ENCODE measurements at regions not wholly inside any gene's neighbourhood (a gene's known extent, or its start where the extent isn't known, plus 50 kb on each side); places are given as distances from the start of the nearest gene placed in this dataset.
"Not testable (repeated sequence)": the region's sequence is repeated elsewhere in the genome, so short reads cannot be mapped to it uniquely, and the experiment has no call there.

DNA sequence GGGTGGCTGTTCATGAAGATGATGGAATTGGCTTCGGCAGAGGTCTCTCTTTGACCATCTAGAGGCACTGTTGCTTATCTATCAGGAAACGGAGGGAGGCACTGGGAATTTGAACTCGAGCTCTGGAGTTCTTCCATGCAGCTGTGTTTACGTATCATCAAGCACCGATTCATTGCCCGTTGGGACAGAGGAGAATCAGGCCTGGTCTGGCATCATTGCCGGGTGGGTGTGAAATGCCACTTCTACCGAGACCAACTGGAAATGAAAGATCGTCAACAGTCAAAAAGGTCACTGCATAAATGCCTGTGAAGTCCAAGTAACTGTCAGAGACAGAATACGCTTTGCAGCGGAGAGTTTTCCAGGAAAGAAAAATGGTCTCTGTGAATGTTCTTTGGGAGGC lies 166.9 kb downstream of the ASMT start:
- ATAC-seq (no peak), DNase-seq (no peak)
- peaks cover 2 to 49% (median 31%) of the 10 kb centered on the region in 3 donors for H3K36me3 Mint-ChIP-seq
- POLR2A ChIA-PET: no interaction called here
- H3K27me3 Mint-ChIP-seq: peaks cover 0 to 15% (median 0%) of the 10 kb centered on the region in 5 donors
- peaks cover 11 to 39% (median 19%) of the 10 kb centered on the region in 9 donors for H3K9me3 Mint-ChIP-seq
- H3K27ac Mint-ChIP-seq: no peak overlapping the region
- no peaks in the 10 kb centered on the region for H3K4me1 Mint-ChIP-seq
- H3K4me3 Mint-ChIP-seq: no peak overlapping the region

DNA sequence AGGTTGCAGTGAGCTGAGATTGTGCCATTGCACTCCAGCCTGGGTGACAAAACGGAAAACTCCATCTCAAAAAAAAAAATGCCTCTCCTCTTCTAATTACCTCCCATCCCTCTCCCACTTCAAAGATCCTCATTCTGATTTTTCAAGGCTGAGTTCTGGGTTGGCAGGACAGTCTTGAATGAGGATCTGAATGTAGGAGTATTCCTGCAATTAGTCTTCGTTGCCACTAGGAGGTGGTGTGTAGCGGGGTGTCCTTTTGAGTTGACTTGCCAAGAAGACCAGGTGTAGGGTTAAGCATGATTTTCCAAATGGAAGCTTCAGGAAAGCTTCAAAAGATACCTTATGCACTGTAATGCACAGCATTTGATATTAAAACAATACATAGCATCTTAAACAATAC lies 169.9 kb downstream of the ASMT start:
- no peaks in the 10 kb centered on the region for H3K4me1 Mint-ChIP-seq

GRCh38 chrX:1788300-1788911 lies 173.5 kb downstream of the ASMT start:
- H3K4me1 Mint-ChIP-seq: no peaks in the 10 kb centered on the region
- H3K4me3 Mint-ChIP-seq: no peak overlapping the region
- POLR2A ChIA-PET: no interaction called here
- DNase-seq (no peak), ATAC-seq (no peak)
- H3K9me3 Mint-ChIP-seq: peaks cover 10 to 36% (median 18%) of the 10 kb centered on the region in 9 donors
- H3K27ac Mint-ChIP-seq: peak overlapping the region in 1 of 10 donors; percentile 44
- peaks cover 0 to 8% (median 2%) of the 10 kb centered on the region in 5 donors for H3K27me3 Mint-ChIP-seq
- H3K36me3 Mint-ChIP-seq: peaks cover 2 to 27% (median 21%) of the 10 kb centered on the region in 3 donors

More for the DNA sequence above, 169.9 kb downstream of the ASMT start:
- DNase-seq (no peak), ATAC-seq (no peak)
- POLR2A ChIA-PET: no interaction called here
- H3K36me3 Mint-ChIP-seq: peaks cover 2 to 37% (median 31%) of the 10 kb centered on the region in 3 donors
- H3K27me3 Mint-ChIP-seq: peaks cover 0 to 15% (median 0%) of the 10 kb centered on the region in 5 donors
- peaks cover 11 to 40% (median 21%) of the 10 kb centered on the region in 9 donors for H3K9me3 Mint-ChIP-seq
- H3K27ac Mint-ChIP-seq: no peak overlapping the region
- H3K4me3 Mint-ChIP-seq: no peak overlapping the region

- no peaks in the 10 kb centered on the region for H3K9me3 Mint-ChIP-seq
Observed at GRCh38 chrX:1792636-1793035, 177.8 kb downstream of the ASMT start.

DNA sequence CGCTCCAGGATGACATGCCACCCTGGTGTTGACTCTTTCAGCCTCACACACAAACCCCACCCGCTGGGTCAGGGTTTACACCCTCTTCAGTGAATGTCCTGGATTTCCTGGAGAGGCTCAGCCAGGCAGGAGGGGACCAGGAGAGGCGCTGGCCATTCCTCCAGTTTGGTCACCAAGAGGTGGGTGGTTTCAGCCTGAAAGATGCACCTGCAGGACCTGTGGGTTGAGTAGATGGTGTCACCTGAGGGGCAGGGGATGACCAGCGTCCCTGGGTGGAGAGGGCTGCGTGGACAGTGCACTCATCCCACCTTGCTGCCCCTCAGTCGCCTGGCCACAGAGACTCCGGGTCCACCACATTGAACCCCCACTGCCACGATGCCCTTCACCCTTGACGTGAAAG lies 179.7 kb downstream of the ASMT start:
- DNase-seq (no peak), ATAC-seq (no peak)
- H3K36me3 Mint-ChIP-seq: no peaks in the 10 kb centered on the region
- POLR2A ChIA-PET: no interaction called here
- H3K27ac Mint-ChIP-seq: no peak overlapping the region
- H3K4me3 Mint-ChIP-seq: no peak overlapping the region
- peaks cover 0 to 2% (median 0%) of the 10 kb centered on the region in 5 donors for H3K27me3 Mint-ChIP-seq
- peaks cover 0 to 2% (median 0%) of the 10 kb centered on the region in 9 donors for H3K9me3 Mint-ChIP-seq
- H3K4me1 Mint-ChIP-seq: no peaks in the 10 kb centered on the region

More at GRCh38 chrX:1792636-1793035, 177.8 kb downstream of the ASMT start:
- DNase-seq (no peak), ATAC-seq (no peak)
- no peaks in the 10 kb centered on the region for H3K4me1 Mint-ChIP-seq
- no peaks in the 10 kb centered on the region for H3K36me3 Mint-ChIP-seq
- peaks cover 0 to 2% (median 0%) of the 10 kb centered on the region in 5 donors for H3K27me3 Mint-ChIP-seq
- POLR2A ChIA-PET: no interaction called here
- no peak overlapping the region for H3K27ac Mint-ChIP-seq
- H3K4me3 Mint-ChIP-seq: no peak overlapping the region

DNA sequence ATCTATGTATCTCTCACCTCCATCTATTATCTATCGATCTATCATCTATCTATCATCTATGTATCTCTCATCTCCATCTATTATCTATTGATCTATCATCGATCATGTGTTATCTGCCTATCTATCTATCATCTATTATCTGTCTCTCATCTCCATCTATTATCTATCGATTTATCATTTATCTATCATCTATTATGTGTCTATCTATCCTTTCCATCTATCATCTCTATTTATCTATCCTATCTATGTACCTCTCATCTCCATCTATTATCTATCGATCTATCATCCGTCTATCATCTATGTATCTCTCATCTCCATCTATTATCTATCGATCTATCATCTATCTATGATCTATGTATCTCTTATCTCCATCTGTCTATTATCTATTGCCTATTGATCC lies 188.1 kb downstream of the ASMT start:
- ATAC-seq (no peak), DNase-seq (no peak)
- H3K36me3 Mint-ChIP-seq: no peaks in the 10 kb centered on the region
- peaks cover 0 to 1% (median 0%) of the 10 kb centered on the region in 9 donors for H3K9me3 Mint-ChIP-seq
- H3K27me3 Mint-ChIP-seq: peaks cover 0 to 9% (median 4%) of the 10 kb centered on the region in 5 donors
- H3K27ac Mint-ChIP-seq: no peak overlapping the region
- H3K4me3 Mint-ChIP-seq: no peak overlapping the region
- H3K4me1 Mint-ChIP-seq: no peaks in the 10 kb centered on the region
- POLR2A ChIA-PET: no interaction called here

- peaks cover 0 to 9% (median 4%) of the 10 kb centered on the region in 5 donors for H3K27me3 Mint-ChIP-seq
- no peak for DNase-seq
- POLR2A ChIA-PET: no interaction called here
- ATAC-seq: no peak
- H3K9me3 Mint-ChIP-seq: no peaks in the 10 kb centered on the region
- no peak overlapping the region for H3K27ac Mint-ChIP-seq
- H3K36me3 Mint-ChIP-seq: no peaks in the 10 kb centered on the region
- no peak overlapping the region for H3K4me3 Mint-ChIP-seq
- H3K4me1 Mint-ChIP-seq: no peaks in the 10 kb centered on the region
Observed at GRCh38 chrX:1803741-1804140, 188.9 kb downstream of the ASMT start.

DNA sequence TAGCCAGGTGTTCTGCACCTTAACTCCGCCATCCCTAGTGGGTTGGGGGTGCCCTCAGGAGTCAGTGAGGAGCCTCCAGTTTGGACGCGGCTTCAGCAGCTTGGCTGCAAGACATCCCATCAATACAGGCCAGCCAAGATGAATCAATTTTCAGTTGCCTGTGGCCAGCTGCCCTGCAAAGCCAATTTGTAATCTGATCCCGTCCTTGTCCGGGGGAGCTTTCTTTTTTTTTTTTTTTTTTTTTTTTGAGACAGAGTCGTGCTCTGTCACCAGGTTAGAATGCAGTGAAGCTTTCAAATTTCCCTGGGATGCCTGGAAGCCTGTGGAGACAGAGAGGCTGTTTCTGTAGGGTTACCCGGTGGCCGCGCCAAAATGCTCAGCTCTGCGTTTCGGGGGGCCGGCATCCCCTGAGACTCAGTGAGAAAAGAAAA lies 192.5 kb downstream of the ASMT start:
- peak overlapping the region in 1 of 10 donors; percentile 31 for H3K27ac Mint-ChIP-seq
- ATAC-seq (no peak), DNase-seq (no peak)
- no peak overlapping the region for H3K4me3 Mint-ChIP-seq
- peaks cover 0 to 7% (median 4%) of the 10 kb centered on the region in 9 donors for H3K9me3 Mint-ChIP-seq
- peaks cover 0 to 24% (median 8%) of the 10 kb centered on the region in 5 donors for H3K27me3 Mint-ChIP-seq
- no peaks in the 10 kb centered on the region for H3K4me1 Mint-ChIP-seq
- POLR2A ChIA-PET: no interaction called here
- peaks cover 0 to 4% (median 4%) of the 10 kb centered on the region in 3 donors for H3K36me3 Mint-ChIP-seq

DNA sequence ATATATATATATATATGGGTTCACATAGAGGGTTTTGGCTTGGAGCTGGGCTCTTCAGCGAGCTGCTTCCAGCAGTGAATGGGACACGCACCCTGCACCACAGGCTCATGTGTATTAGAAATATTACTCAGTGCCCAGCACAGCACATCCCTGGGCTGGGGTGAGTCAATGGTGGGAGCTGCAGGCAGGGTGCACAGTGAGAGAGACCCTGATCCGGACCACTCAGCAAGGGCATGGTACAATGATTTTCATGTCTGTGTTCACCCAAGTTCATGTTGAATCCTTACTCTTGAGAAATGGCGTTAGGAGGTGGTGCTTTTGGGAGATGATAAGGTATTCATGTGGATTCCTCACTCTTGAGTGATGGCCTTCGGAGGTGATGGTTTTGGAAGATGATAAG lies 194.7 kb downstream of the ASMT start:
- ATAC-seq: no peak
- DNase-seq: no peak
- POLR2A ChIA-PET: no interaction called here
- Mint-ChIP-seq H3K36me3 (peaks cover 0 to 4% (median 4%) of the 10 kb centered on the region in 3 donors), H3K4me1 (peaks cover 0 to 3% (median 0%) of the 10 kb centered on the region in 4 donors), H3K9me3 (peaks cover 0 to 7% (median 4%) of the 10 kb centered on the region in 9 donors), H3K27me3 (peaks cover 0 to 27% (median 8%) of the 10 kb centered on the region in 5 donors), H3K27ac (no peak overlapping the region), H3K4me3 (no peak overlapping the region)

- Mint-ChIP-seq H3K36me3 (peaks cover 0 to 4% (median 4%) of the 10 kb centered on the region in 3 donors), H3K4me3 (peak overlapping the region in 3 of 10 donors; percentile 6 to 40 (median 7)), H3K27me3 (peaks cover 0 to 24% (median 3%) of the 10 kb centered on the region in 5 donors), H3K4me1 (peaks cover 0 to 4% (median 0%) of the 10 kb centered on the region in 4 donors), H3K27ac (peak overlapping the region in 6 of 10 donors; percentile 19 to 85 (median 54)), H3K9me3 (peaks cover 0 to 8% (median 4%) of the 10 kb centered on the region in 9 donors)
- DNase-seq (peak in 5 of 10 donors; percentile 4 to 55 (median 52)), ATAC-seq (peak; percentile 73 to 80)
- POLR2A ChIA-PET: no interaction called here
Observed at GRCh38 chrX:1813809-1814208, 198.9 kb downstream of the ASMT start.

- Mint-ChIP-seq H3K36me3 (no peaks in the 10 kb centered on the region), H3K9me3 (peaks cover 0 to 8% (median 0%) of the 10 kb centered on the region in 9 donors)
- POLR2A ChIA-PET: no interaction called here
Observed at GRCh38 chrX:1815456-1816175, 200.8 kb downstream of the ASMT start.

GRCh38 chrX:1816387-1816982 lies 201.6 kb downstream of the ASMT start:
- H3K9me3 Mint-ChIP-seq, POLR2A ChIA-PET, H3K4me3 Mint-ChIP-seq, H3K36me3 Mint-ChIP-seq, H3K4me1 Mint-ChIP-seq, ATAC-seq, DNase-seq, H3K27ac Mint-ChIP-seq, H3K27me3 Mint-ChIP-seq: not testable (repeated sequence)

More at GRCh38 chrX:1815456-1816175, 200.8 kb downstream of the ASMT start:
- Mint-ChIP-seq H3K4me1 (peaks cover 0 to 4% (median 0%) of the 10 kb centered on the region in 4 donors), H3K27ac (peak overlapping the region in 1 of 10 donors; percentile 33), H3K27me3 (peaks cover 0 to 13% (median 1%) of the 10 kb centered on the region in 5 donors), H3K4me3 (no peak overlapping the region)
- ATAC-seq: no peak
- DNase-seq: no peak

DNA sequence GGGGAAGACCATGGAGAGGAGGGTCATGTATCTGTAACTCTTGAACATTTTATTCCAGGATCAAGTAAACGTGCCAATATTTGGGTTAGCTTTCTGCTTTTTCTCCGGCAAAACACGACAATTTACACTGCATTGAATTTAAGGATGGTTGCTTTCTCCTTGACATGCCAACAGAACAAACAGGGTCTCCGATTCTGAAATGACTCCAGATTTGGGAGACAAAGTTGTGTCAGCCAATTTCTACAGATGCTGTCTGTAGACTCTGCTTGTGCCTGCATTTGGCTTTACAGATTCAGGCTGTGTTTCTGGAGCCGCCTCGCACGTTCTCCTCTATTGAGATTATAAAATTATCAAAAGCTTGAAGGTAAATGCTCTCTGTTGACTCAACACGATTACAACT lies 207.0 kb downstream of the ASMT start:
- no peak overlapping the region for H3K27ac Mint-ChIP-seq
- peaks cover 0 to 22% (median 0%) of the 10 kb centered on the region in 5 donors for H3K27me3 Mint-ChIP-seq
- POLR2A ChIA-PET: no interaction called here
- no peaks in the 10 kb centered on the region for H3K36me3 Mint-ChIP-seq
- no peak for DNase-seq
- H3K4me3 Mint-ChIP-seq: no peak overlapping the region
- H3K9me3 Mint-ChIP-seq: peaks cover 0 to 13% (median 2%) of the 10 kb centered on the region in 9 donors
- ATAC-seq: no peak
- peaks cover 0 to 11% (median 9%) of the 10 kb centered on the region in 4 donors for H3K4me1 Mint-ChIP-seq

All from naive thymus-derived CD8-positive, alpha-beta T cell (primary cell).